SKM-1 (cell line): ENCODE measurements at regions not wholly inside any gene's neighbourhood (a gene's known extent, or its start where the extent isn't known, plus 50 kb on each side); places are given as distances from the start of the nearest gene placed in this dataset.
A peak's percentile ranks its signal among the peaks of the same experiment; 100 is the strongest.
"Not testable (repeated sequence)": the region's sequence is repeated elsewhere in the genome, so short reads cannot be mapped to it uniquely, and the experiment has no call there.

ENCODE experiments used
- DNase-seq: peaks from one replicate; lab custom pipeline; 2025; ENCODE audit not compliant: unreplicated experiment; lab: John Stamatoyannopoulos, UW

DNA sequence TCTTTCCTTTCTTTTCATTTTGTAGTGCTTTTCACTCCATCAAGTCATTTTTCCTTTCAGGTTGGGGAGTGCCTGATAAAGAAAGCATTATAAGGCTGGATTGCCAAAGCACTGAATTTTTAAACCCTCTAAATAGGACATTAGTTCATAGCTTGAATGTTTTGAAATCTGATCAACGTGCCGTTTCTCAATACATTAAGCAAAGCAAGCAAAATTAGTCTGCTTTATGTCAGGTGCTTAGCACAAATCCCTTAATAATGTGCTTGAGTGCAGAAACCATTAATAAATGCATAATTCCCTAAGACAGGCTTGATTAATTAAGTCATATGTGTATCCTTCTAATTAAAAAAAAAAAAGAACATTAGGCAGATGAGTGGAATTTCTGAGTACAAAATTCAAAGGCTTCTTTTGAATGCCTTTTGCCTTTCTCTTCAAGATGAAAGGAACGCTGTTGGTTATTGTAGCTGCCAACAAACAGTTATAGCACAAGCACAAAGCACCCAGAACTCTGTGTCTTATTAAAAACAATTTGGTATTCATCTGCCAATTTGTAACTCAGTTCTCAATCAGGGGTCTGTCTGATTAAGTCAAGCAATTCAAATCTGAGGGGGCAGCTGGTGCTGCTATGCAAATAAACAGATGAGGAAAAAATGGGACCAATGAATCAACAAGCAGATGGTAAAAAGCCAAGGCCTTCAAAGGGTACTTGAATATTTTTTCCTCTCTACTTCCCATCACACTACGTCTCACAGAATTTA is 233.7 kb downstream of the TLE1 start:
- DNase-seq: no peak

DNA sequence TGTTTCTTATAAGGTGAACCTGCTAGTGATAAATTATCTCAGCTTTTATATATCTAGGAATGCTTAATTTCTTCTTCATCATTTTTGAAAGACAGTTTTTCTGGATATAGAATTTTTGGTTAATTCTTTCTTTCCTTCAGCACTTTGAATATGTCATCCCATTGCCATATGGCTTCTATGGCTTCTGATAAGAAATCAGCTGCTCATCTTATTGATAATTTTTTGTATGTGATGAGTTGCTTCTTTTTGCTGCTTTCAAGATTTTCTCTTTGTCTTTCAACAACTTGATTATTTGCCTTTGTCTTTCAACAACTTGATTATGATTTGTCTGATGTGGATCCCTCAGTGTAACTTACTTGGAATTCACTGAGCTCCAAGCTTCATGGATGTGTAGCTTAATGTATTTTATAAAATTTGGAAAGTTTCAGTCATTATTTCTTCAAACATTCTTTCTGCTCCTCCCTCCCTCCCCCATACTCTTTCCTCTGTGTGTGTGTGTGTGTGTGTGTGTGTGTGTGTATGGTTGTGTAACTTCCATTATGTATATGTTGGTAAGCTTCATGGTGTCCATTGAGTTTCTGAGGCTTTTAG is 243.9 kb downstream of the TLE1 start:
- DNase-seq: no peak

DNA sequence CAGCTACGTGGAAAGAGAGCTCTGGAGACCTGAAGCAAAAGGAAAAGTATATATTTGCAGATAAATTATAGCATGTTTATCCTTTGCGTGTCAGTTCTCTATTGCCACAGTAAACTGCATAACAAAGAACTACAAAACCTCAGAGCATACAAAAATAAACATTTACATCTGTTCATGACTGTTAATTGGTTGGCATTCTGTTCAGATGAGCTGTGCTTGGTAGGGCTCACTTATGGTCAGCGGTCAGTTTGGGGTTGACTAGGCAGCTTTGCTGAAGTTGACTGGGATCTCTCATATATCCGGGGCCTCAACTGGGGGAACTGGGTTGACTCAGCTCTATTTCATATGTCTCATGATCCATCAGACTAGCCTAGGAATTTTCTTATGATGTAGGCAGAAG is 257.7 kb downstream of the TLE1 start:
- DNase-seq: no peak

DNA sequence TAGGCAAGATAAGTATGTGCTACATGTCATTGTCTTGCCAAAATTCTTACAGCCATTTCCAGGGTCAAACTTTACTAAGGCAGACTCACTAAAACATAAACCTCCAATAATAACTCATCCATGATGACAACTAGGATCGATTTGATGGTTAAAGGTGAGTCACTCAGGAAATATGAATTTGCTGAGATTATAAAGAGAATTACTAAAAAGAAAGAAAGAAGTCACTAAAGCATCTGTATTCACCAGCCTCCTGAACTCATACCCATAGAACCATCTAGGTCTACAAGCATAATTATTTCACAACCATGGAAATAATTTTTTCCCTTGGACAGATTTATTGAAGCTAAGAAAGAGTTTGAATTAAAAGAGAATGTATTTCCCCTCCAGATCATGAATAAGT is 258.6 kb downstream of the TLE1 start:
- no peak for DNase-seq

DNA sequence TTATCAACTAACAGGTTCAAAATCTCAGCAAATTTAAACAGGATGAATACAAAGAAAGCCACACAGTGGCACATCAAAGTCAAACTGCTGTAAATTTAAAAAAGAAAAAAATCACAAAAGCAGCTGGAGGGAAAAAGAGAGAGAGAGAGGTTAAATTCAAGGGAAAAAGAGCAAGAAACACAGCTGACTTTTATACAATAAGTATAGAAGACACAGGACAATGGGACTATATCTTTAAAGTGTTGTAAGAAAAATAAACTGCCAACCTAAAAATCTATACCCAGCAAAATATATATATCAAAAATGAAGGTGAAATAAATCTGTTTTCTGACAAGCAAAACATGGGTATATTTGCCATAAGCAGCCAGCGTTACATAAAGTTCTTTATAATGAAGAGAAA is 261.5 kb downstream of the TLE1 start:
- DNase-seq: no peak

DNA sequence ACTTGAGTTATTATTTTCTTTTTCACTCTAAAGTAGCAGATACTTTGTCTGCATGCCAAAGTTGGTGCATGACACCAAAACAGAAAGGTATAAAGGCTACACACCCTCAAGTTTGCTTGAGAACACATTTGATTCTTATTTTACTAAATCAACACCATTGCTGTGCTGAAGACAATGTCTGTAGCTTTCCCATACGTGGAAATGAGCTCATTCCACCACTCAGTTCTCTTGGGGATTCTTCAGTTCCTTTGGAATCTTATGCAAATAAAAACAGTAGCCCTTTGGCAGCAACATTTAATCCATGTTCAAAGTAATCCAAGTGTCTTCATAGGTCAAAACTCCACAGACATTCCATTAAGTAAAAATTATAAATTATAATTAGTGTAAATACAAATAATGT is 264.9 kb downstream of the TLE1 start:
- no peak for DNase-seq

DNA sequence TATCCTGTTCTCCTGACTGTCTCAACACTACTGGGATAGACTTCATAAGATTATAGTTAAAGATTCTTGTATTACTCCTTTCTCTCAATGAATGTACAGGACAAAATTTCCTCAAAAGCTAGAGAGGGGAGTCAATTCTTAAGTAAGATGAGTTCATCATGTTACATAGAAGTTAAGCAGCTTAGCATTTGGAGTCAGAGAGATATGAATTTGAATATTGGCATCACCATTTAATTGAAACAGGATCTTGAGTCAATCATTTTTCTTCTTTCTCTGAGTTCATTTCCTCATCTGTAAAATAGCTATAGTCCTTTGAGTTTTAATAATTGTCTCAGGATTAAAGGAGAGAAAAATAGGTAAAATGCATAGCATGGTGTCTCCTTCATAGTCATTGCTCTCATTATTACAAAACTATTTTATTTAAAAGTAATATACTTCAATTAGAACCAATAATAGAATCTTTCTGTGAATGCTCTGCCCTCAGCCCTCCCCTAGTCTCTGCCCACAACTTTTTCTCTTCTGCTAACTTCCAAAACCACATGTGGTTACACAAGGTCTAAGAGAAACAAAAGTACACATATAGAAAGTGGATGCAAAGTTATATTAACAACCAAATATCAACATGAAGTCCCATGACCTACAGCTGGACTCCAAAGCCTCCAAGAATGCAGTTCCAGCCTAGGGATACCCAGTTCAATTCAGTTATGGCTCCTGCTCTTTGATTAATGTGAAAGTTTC is 265.6 kb downstream of the TLE1 start:
- no peak for DNase-seq

DNA sequence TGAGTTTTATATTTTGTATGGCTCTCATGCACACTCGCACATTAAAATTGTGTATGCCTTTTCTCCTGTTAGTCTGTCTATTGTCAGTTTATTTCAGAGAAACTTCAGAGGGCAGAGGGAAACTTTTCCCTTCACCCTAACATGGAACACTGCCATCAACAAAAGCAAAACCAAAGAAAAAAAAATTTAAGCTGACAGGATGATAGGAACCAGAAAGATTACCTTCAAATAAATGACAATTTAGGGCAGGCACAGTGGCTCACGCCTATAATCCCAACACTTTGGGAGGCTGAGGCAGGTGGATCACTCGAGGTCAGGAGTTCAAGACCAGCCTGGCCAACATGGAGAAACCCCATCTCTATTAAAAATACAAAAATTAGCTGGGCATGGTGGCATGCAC is 268.3 kb downstream of the TLE1 start:
- not testable (repeated sequence) for DNase-seq

DNA sequence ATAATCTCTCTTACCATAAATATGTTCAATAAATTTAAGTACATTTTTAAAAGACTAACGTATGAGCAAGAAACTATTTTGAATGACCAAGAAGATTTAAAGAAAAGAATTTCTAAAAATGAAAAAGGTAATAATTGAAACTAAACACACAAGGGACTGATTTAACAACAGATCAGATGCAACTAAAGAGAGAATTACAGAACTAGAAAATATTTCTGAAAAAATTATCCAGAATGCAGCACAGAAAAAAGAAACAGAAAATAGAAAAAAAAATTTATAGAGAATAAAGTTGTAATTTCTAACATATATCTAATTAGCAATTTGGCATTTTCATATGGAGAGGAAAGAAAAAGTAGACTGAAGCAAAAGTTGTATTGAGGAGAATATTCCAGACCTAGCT is 269.3 kb downstream of the TLE1 start:
- DNase-seq: no peak

DNA sequence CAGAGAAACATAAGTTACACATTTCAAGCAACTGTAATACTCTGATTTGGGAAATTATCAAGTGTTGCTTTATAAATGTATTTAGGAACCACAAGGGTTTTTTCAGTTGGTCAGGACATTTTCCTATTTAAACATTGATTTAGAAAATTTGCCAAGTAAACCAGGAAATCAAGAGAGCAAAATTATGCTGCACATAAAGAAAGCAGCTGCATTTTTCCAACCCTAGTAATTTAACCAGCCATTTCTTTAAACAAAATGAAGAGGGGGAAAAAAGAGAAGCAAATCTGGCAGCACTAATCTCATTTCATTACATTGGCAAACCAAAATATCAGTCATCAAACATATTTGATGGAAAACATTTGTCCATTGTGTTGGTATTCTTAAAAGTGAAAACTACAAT is 271.4 kb downstream of the TLE1 start:
- DNase-seq: no peak

DNA sequence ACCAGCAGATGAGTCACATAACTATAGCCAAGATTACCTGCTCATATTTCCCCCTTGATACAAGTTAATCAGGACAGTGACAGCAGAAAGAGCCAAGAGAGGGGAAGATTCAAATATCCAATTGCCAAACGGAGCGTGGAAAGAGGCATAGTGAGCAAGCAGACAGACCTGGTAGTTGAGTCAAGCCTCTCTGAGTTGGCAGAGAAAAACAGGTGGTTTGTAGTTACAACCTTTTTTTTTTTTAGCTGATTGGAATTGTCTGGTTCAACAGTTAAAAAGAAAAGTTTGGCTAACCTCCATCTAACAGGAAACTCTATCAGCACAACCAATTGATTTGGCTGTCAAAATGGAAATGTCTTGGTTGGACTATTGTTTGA is 272.1 kb downstream of the TLE1 start:
- no peak for DNase-seq

DNA sequence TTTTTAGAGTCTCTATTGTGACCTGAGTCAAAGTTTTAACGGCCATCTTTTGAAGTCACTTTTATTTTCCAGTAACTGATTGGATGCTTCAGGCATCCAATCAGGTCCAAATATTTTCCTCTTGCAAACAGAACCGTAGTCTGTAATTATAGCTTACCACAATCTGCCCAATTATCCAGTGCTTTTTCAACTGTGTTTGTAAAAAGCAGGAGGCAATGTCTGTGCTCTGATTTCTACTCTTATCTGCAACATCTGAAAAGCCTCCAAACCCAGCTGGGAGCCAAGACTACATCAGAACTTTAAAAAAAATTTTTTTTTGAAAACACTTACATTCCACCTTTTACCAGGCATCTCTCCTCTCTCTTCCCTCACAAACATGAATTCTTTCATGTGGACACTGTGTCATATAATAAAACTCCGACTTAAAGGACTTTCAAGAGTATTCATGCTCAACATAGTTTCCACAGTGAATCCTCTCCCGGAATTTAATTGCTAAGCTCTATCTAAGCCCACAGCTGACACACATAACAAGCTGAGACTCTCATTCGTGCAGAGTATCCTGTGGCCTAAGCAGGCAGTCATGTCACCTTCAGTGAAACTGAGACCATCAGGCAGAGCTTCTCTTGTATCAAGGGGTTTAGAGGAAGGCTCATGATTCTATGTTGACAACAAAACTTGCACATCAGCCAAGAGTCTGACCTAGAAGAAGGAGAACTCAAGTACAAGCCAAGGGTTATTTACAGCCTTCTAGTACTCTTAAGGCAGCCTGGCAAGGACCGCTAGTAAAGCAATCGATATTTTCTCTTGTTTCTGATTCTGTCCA is 272.7 kb downstream of the TLE1 start:
- DNase-seq: no peak

DNA sequence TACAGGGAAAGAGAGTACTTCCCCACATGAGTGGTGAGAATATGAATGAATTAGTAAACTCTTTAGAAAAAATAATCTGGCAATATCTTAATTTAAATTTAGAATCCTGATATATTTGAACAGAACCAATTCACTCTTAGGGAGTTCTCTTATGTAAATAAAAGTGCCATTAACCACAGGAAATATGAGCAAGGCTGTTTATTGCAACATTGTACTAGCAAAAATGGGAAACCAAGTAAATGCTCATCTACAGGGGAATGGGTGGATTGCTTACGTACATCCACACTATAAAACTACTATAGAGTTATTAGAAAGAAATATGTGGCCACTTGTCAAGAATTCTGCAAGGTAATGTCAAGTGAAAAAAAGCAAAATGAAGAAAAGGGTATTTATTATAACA is 274.5 kb downstream of the TLE1 start:
- no peak for DNase-seq

DNA sequence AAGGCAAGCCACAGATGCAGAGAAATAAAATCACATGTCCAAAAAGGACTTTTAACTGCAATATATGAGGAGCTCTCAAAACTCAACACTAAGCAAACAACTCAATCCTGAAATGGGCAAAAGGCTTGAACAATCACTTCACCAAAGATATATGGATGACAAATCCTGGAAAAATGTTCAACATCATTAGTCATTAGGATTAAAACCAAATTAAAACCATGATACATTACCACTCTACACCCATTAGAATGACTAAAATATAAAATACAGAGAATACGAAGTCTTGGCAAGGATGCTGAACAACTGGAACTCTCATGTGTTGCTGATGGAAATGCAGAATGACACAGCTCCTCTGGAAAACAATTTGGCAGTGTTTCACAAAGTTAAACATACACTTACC is 277.4 kb downstream of the TLE1 start:
- DNase-seq: no peak

DNA sequence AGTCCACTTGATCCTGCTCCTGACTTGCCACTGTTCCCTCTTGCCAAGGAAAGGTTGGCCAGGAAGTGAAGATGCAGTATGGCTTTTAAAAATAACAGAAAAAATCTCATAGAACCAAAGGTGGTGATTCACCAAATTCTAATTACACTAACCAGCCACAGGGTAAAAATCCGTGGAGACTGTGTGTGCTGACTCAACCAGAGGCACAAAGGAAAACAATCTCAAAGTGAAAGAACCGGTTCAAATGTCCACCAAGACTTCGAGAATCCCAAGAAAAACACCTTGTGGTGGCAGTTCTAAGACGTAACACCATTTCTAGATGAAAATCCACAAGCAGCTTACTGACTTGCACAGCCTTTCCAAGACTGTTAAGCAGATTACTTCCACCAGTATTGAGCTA is 279.1 kb downstream of the TLE1 start:
- no peak for DNase-seq

DNA sequence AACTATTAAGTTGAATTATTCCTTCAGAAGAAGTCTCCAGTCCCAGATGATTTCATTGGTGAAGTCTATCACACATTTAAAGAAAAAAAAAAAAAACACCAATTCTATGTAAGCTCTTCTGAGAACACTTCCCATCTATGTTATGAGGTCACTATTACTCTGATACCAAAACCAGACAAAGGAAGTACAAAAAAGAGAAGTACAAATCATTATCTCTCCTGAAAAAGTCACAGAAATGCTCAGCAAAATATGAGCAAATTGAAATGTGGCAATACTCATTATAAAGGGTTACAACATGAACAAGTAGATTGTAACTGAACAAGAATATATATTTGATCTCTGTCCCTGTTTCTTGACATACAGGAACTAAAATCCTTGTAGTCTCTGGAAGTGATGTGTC is 280.4 kb downstream of the TLE1 start:
- peak; percentile 18 for DNase-seq

DNA sequence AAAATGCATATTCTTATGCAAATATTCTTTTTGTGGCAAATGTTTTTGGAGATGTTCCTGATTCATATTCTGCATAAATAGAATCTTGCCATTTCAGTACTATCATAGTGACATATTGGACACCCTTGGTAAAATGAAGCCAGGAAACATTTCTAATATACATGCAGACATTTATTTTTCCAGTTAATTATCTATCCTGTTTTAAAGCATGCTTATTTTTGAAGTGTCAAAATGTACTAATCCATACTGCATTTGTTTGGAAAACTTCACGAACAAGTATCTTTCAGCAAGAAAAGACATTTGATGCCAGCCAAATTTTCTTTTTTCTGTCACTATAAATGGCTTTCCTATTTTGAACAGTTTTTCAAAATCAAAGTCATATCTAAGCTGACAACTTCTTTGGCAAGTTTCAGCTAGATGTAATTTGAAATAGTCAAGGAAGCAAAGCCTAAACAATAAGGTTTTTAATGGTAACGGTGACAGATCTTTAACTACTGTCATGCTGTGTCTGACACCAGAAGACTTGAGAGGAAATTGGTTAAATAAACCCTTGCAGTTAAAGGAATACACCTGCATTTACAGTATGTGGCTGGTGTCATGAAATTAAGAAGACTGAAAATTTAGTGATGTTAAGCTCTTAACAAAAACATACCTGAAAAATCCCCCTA is 284.3 kb downstream of the TLE1 start:
- DNase-seq: no peak

DNA sequence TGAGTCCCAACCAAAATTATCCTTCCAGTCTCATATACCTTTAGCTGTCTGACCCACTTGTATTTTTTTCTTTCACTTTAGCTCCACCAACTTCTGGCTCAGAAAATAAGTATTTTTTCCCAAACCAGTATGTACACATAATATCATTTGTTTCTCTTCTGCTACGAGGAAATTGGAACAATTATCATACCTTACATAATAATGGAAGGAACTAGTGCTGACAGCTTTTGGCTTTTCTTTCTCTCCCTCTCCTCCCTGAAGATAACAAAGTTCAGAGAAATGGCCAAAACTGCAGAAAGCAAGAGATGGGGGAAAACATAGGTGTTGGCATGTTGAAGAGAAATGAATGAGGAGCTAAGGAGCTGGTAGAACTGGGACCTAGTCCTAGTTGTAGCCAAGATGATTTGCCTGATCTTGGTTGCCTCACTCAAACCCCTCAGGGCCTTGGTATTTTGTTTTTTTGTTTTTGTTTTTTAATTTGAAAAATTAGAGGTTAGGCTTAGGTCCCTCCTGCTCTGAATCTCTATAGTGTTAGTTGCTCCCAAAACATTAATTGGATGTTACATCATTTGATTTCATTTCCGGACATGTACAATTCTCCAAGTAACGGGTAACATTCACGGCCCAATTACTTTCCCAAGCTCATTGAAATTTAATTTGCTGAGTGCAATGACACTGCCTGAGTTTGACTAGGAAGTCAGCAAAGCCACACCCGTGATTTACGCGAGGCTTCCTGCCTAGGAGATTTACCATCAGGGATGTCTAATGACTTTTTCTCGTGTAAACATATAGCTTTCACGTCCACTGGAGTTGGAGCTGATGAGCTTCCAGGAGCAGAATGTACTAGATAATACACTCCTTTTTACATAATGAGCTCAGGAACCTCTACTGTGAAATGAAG is 291.6 kb downstream of the TLE1 start:
- no peak for DNase-seq

DNA sequence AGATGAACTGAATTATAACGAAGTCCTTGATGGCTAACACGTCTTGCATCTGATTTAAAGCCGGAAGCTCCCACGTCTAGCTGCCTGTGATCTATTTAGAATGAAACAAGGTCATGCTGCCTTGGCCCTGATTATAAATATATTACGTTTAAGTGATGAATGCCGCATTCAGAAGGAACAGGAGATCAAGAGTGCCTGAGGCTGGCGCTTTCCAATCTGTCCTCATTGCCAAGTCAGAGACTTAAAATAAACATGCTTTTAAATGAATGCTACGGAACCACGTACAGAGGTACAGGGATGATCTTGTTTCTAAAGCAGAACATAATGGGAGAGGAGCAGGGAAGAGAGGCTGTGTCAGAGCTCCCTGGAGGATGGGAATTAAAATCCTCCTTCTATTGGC is 292.8 kb downstream of the TLE1 start:
- DNase-seq: no peak

DNA sequence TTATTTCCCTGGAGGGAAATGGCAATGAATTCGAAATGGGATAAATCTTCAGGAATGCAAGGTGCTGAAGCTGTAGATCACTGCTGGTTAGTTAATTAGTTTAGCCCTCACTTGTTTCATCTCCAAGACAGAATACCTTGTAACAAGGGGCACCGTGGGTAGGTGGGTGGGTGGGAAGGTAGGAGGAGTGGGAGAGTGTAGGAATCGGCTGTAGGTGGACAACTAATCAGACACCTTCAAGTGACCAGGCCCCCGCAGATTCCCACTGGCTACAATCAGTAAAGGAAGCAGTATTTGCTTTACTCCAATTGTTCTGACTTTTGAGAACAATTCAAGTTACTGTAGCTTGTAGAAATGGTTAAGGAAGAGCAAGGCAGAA is 293.7 kb downstream of the TLE1 start:
- DNase-seq: no peak
